GM23338 (cell line): ENCODE measurements at regions not wholly inside any gene's neighbourhood (a gene's known extent, or its start where the extent isn't known, plus 50 kb on each side); places are given as distances from the start of the nearest gene placed in this dataset.

Source experiments
- ATAC-seq: fragments of 200-7000 bp; cut with Tn5 transposase; 3 replicates; pipeline ENCODE4 v1.9.1; 2020
- DNase-seq: peaks from one replicate; pipeline ENCODE4 v3.0.0-alpha.2; 2015; ENCODE audit warnings: low spot score
- H2AFZ ChIP-seq: fragments of 200-600 bp; sonication (generic); 2 replicates; pipeline ENCODE4 v1.8.0; 2016; ENCODE audit warnings: antibody characterized with exemption, mild to moderate bottlenecking, moderate library complexity
- H3F3A ChIP-seq: fragments of 200-600 bp; sonication (generic); replicated peaks from 2 replicates; pipeline ENCODE4 v1.8.0; 2017; ENCODE audit warnings: antibody characterized with exemption, mixed run types, low read depth
- H3K27ac ChIP-seq: fragments of 200-600 bp; sonication (generic); 2 replicates; pipeline ENCODE4 v1.6.1; 2016; ENCODE audit warnings: low read depth
- H3K27me3 ChIP-seq: fragments of 200-600 bp; sonication (generic); 2 replicates; pipeline ENCODE4 v1.8.0; 2016; ENCODE audit warnings: mild to moderate bottlenecking, mixed run types, moderate library complexity; ENCODE audit not compliant: insufficient read depth
- H3K36me3 ChIP-seq: fragments of 200-600 bp; sonication (generic); 2 replicates; pipeline ENCODE4 v1.8.0; 2016; ENCODE audit warnings: mild to moderate bottlenecking; ENCODE audit not compliant: insufficient read depth
- H3K4me1 ChIP-seq: fragments of 200-600 bp; sonication (generic); 2 replicates; pipeline ENCODE4 v1.8.0; 2016; ENCODE audit warnings: mild to moderate bottlenecking, moderate library complexity; ENCODE audit not compliant: insufficient read depth
- H3K4me2 ChIP-seq: fragments of 200-600 bp; sonication (generic); 2 replicates; pipeline ENCODE4 v1.7.1; 2017; ENCODE audit warnings: mixed run types
- H3K4me3 ChIP-seq: fragments of 200-600 bp; sonication (generic); 2 replicates; pipeline ENCODE4 v1.6.1; 2016; ENCODE audit warnings: mixed run types
- H3K79me2 ChIP-seq: fragments of 200-600 bp; sonication (generic); replicated peaks from 2 replicates; pipeline ENCODE4 v1.8.0; 2017; ENCODE audit warnings: mild to moderate bottlenecking; ENCODE audit not compliant: insufficient read depth
- H3K9me2 ChIP-seq: fragments of 200-600 bp; sonication (generic); 2 replicates; pipeline ENCODE4 v1.8.0; 2017; ENCODE audit not compliant: insufficient read depth
- H4K20me1 ChIP-seq: fragments of 200-600 bp; sonication (generic); replicated peaks from 2 replicates; pipeline ENCODE4 v1.8.0; 2017; ENCODE audit warnings: mild to moderate bottlenecking; ENCODE audit not compliant: insufficient read depth
- H3K27ac Mint-ChIP-seq: 2 replicates; pipeline ENCODE4 v1.8.0; 2020; ENCODE audit warnings: inconsistent platforms, mild to moderate bottlenecking, moderate library complexity, mixed read lengths
- H3K27me3 Mint-ChIP-seq: 3 replicates; pipeline ENCODE4 v1.8.0; 2022; ENCODE audit warnings: low read depth, mild to moderate bottlenecking, moderate library complexity, mixed read lengths, inconsistent platforms; ENCODE audit not compliant: insufficient read depth, poor library complexity
- H3K36me3 Mint-ChIP-seq: 3 replicates; pipeline ENCODE4 v1.8.0; 2021; ENCODE audit warnings: low read depth, mild to moderate bottlenecking, inconsistent platforms, moderate library complexity, mixed read lengths
- H3K4me1 Mint-ChIP-seq: 3 replicates; pipeline ENCODE4 v1.8.0; 2020; ENCODE audit warnings: mild to moderate bottlenecking, inconsistent platforms, mixed read lengths
- H3K4me3 Mint-ChIP-seq: 3 replicates; pipeline ENCODE4 v1.8.0; 2021; ENCODE audit warnings: moderate library complexity, mild to moderate bottlenecking, inconsistent platforms, mixed read lengths
- H3K9me3 Mint-ChIP-seq: 3 replicates; pipeline ENCODE4 v1.8.0; 2020; ENCODE audit warnings: moderate library complexity, mild to moderate bottlenecking, inconsistent platforms, mixed read lengths
- CREB1 ChIP-seq: fragments of 250-450 bp; sonication (Bioruptor Pico); IDR thresholded peaks from 2 replicates; pipeline ENCODE4 v1.5.0; 2020; ENCODE audit warnings: low read depth, mild to moderate bottlenecking, moderate library complexity
- CTCF ChIP-seq, 2 experiments: fragments of 200-600 bp in 1 of 2; sonication (generic) in 1 of 2; conservative IDR thresholded peaks; 2 replicates each; pipeline versions ENCODE4 v1.5.1 to v1.6.1; 2016 to 2017; ENCODE audit warnings: antibody characterized with exemption in 2 of 2, low read depth in 2 of 2, mild to moderate bottlenecking in 2 of 2, moderate library complexity in 1 of 2
- ETS1 ChIP-seq: IDR thresholded peaks from 2 replicates; pipeline ENCODE4 v1.6.1; 2016; ENCODE audit warnings: antibody characterized with exemption
- EZH2 ChIP-seq: fragments of 200-600 bp; sonication (generic); IDR thresholded peaks from one replicate; pipeline ENCODE4 v1.8.0; 2017; ENCODE audit warnings: antibody characterized with exemption, mild to moderate bottlenecking, low read depth; ENCODE audit not compliant: unreplicated experiment
- EZH2phosphoT487 ChIP-seq: fragments of 200-600 bp; sonication (generic); IDR thresholded peaks from one replicate; pipeline ENCODE4 v1.8.1; 2018; ENCODE audit warnings: antibody characterized with exemption; ENCODE audit not compliant: unreplicated experiment
- JUNB ChIP-seq: IDR thresholded peaks from one replicate; pipeline ENCODE4 v1.6.1; 2016; ENCODE audit warnings: antibody characterized with exemption; ENCODE audit not compliant: unreplicated experiment
- NANOG ChIP-seq: IDR thresholded peaks from 2 replicates; pipeline ENCODE4 v1.6.1; 2016; ENCODE audit warnings: antibody characterized with exemption, borderline replicate concordance
- POLR2AphosphoS5 ChIP-seq: IDR thresholded peaks from 2 replicates; pipeline ENCODE4 v1.6.1; 2016; ENCODE audit warnings: antibody characterized with exemption, low read depth
- REST ChIP-seq: IDR thresholded peaks from one replicate; pipeline ENCODE4 v1.6.1; 2018; ENCODE audit warnings: antibody characterized with exemption; ENCODE audit not compliant: unreplicated experiment
- STAT1 ChIP-seq: IDR thresholded peaks from one replicate; pipeline ENCODE4 v1.6.1; 2016; ENCODE audit warnings: antibody characterized with exemption; ENCODE audit not compliant: unreplicated experiment
- ZNF114 ChIP-seq: fragments of 250-450 bp; sonication (Bioruptor Pico); IDR thresholded peaks from 2 replicates; pipeline ENCODE4 v1.5.0; 2020; ENCODE audit warnings: mild to moderate bottlenecking, moderate library complexity
- ZNF331 ChIP-seq: fragments of 250-450 bp; sonication (Bioruptor Pico); IDR thresholded peaks from 2 replicates; pipeline ENCODE4 v1.5.0; 2020; ENCODE audit warnings: low read depth, mild to moderate bottlenecking, moderate library complexity
- ZNF462 ChIP-seq: fragments of 250-450 bp; sonication (Bioruptor Pico); IDR thresholded peaks from 2 replicates; pipeline ENCODE4 v1.5.0; 2020; ENCODE audit warnings: mild to moderate bottlenecking, moderate library complexity

GRCh38 chr4:72966652-72967051, 102.9 kb downstream of the COX18 start:
- TF ChIP-seq CREB1 (CRISPR knock-in tag) (no peak), EZH2 (no peak), NANOG (no peak), POLR2AphosphoS5 (no peak), ZNF114 (CRISPR knock-in tag) (no peak), JUNB (no peak), ZNF462 (CRISPR knock-in tag) (no peak), CTCF (conservative IDR thresholded peaks at IDR 0.05; ENCODE audit: low read depth in 2 of 2) (no peak), ETS1 (no peak), ZNF331 (CRISPR knock-in tag) (no peak), REST (no peak), STAT1 (no peak), EZH2phosphoT487 (no peak)
- no peaks in the 10 kb centered on the region for H3F3A ChIP-seq
- peaks cover 1% of the 10 kb centered on the region for H3K9me2 ChIP-seq
- DNase-seq, result no peak
- H3K27me3 ChIP-seq, result no peaks in the 10 kb centered on the region
- no peaks in the 10 kb centered on the region for H3K36me3 Mint-ChIP-seq
- no peaks in the 10 kb centered on the region for H3K36me3 ChIP-seq
- H3K4me1 ChIP-seq, result no peaks in the 10 kb centered on the region
- peaks cover 4% of the 10 kb centered on the region; the same call in 1 of the 3 replicates for H3K9me3 Mint-ChIP-seq
- ATAC-seq, result no peak
- no peak overlapping the region for H3K27ac ChIP-seq
- no peak overlapping the region for H3K4me3 ChIP-seq
- H3K79me2 ChIP-seq, result no peaks in the 10 kb centered on the region
- peaks cover 3% of the 10 kb centered on the region for H3K27me3 Mint-ChIP-seq
- H3K4me3 Mint-ChIP-seq, result no peak overlapping the region
- no peaks in the 10 kb centered on the region for H3K4me1 Mint-ChIP-seq
- H3K27ac Mint-ChIP-seq, result no peak overlapping the region
- no peaks in the 10 kb centered on the region for H4K20me1 ChIP-seq
- H2AFZ ChIP-seq, result no peak overlapping the region
- no peak overlapping the region for H3K4me2 ChIP-seq
